ENCODE measurements at regions not wholly inside any gene's neighbourhood (a gene's known extent, or its start where the extent isn't known, plus 50 kb on each side); places are given as distances from the start of the nearest gene placed in this dataset.
"Not testable (repeated sequence)": the region's sequence is repeated elsewhere in the genome, so short reads cannot be mapped to it uniquely, and the experiment has no call there.

GRCh38 chr6:101083533-101084175 is 202.5 kb upstream of the ASCC3 start:
- ATAC-seq (ENCODE audit: low FRiP score) (no peak), DNase-seq (no peak)
- Histone ChIP-seq H3K9me3 (ENCODE audit: control insufficient read depth, low read length) (no peaks in the 10 kb centered on the region), H3K4me3 (ENCODE audit: low read length in 2 of 2) (no peak overlapping the region), H3K4me1 (ENCODE audit: control insufficient read depth in 1 of 2, insufficient read depth in 2 of 2, low read length in 2 of 2) (no peaks in the 10 kb centered on the region), H3K36me3 (ENCODE audit: control insufficient read depth in 1 of 2, insufficient read depth in 2 of 2, low read length in 1 of 2) (no peaks in the 10 kb centered on the region), H3K27ac (ENCODE audit: low read depth in 1 of 2, low read length in 2 of 2) (no peak overlapping the region), H3K27me3 (ENCODE audit: control insufficient read depth in 1 of 2, insufficient read depth in 2 of 2, low read length in 1 of 2) (no peaks in the 10 kb centered on the region)
- intact Hi-C loops (cut with DNase I) = no loop called here
- WGBS, 2 donors = 42 to 43% methylated on average over 3 of the region's 3 CpGs

- WGBS, 2 donors = 11 to 20% methylated on average over 3 of the region's 3 CpGs
Observed at GRCh38 chr6:101085327-101085726, 204.2 kb upstream of the ASCC3 start.

DNA sequence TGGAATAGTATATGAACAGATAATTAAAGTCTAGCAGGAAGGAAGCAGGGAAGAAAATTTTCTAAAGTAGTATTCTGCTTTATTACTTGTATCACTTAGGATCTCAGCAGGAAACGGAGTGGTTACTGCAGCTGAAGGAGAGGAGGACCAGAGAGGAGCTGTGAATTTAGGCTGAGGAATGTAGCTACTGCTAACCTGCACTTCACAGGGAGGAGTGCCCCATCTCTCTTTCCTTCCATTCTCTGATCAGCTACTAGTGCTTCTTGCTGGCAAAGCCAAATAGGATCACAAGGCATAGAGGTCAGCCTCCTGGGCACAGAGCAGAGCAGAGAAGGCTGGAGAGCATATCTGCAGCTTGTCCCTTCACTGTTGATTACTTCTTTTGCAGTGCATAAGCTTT is 205.3 kb upstream of the ASCC3 start:
- Histone ChIP-seq H3K9me3 (ENCODE audit: control insufficient read depth, low read length) (no peaks in the 10 kb centered on the region), H3K4me3 (ENCODE audit: low read length in 2 of 2) (no peak overlapping the region), H3K36me3 (ENCODE audit: control insufficient read depth in 1 of 2, insufficient read depth in 2 of 2, low read length in 1 of 2) (no peaks in the 10 kb centered on the region), H3K27ac (ENCODE audit: low read depth in 1 of 2, low read length in 2 of 2) (no peak overlapping the region), H3K27me3 (ENCODE audit: control insufficient read depth in 1 of 2, insufficient read depth in 2 of 2, low read length in 1 of 2) (no peaks in the 10 kb centered on the region), H3K4me1 (ENCODE audit: control insufficient read depth in 1 of 2, insufficient read depth in 2 of 2, low read length in 2 of 2) (no peaks in the 10 kb centered on the region)
- WGBS, 2 donors = 54 to 58% methylated on average over 1 of the region's 1 CpG
- intact Hi-C loops (cut with DNase I) = no loop called here
- DNase-seq = no peak
- no peak for ATAC-seq (ENCODE audit: low FRiP score)

More at GRCh38 chr6:101085327-101085726, 204.2 kb upstream of the ASCC3 start:
- no peaks in the 10 kb centered on the region for H3K4me1 ChIP-seq (ENCODE audit: control insufficient read depth in 1 of 2, insufficient read depth in 2 of 2, low read length in 2 of 2)
- DNase-seq (no peak), ATAC-seq (ENCODE audit: low FRiP score) (no peak)
- no peaks in the 10 kb centered on the region for H3K9me3 ChIP-seq (ENCODE audit: control insufficient read depth, low read length)
- H3K27ac ChIP-seq (ENCODE audit: low read depth in 1 of 2, low read length in 2 of 2) = no peak overlapping the region
- H3K4me3 ChIP-seq (ENCODE audit: low read length in 2 of 2) = no peak overlapping the region
- intact Hi-C loops (cut with DNase I) = no loop called here
- H3K27me3 ChIP-seq (ENCODE audit: control insufficient read depth in 1 of 2, insufficient read depth in 2 of 2, low read length in 1 of 2) = no peaks in the 10 kb centered on the region
- H3K36me3 ChIP-seq (ENCODE audit: control insufficient read depth in 1 of 2, insufficient read depth in 2 of 2, low read length in 1 of 2) = no peaks in the 10 kb centered on the region

GRCh38 chr6:101088594-101088993 is 207.5 kb upstream of the ASCC3 start:
- no peaks in the 10 kb centered on the region for H3K36me3 ChIP-seq (ENCODE audit: control insufficient read depth in 1 of 2, insufficient read depth in 2 of 2, low read length in 1 of 2)
- ATAC-seq (ENCODE audit: low FRiP score) (no peak), DNase-seq (no peak)
- H3K9me3 ChIP-seq (ENCODE audit: control insufficient read depth, low read length) = no peaks in the 10 kb centered on the region
- no peak overlapping the region for H3K27ac ChIP-seq (ENCODE audit: low read depth in 1 of 2, low read length in 2 of 2)
- intact Hi-C loops (cut with DNase I) = no loop called here
- 68 to 69% methylated on average over 2 of the region's 2 CpGs for WGBS, 2 donors
- no peaks in the 10 kb centered on the region for H3K4me1 ChIP-seq (ENCODE audit: control insufficient read depth in 1 of 2, insufficient read depth in 2 of 2, low read length in 2 of 2)
- no peak overlapping the region for H3K4me3 ChIP-seq (ENCODE audit: low read length in 2 of 2)
- H3K27me3 ChIP-seq (ENCODE audit: control insufficient read depth in 1 of 2, insufficient read depth in 2 of 2, low read length in 1 of 2) = no peaks in the 10 kb centered on the region

GRCh38 chr6:101089640-101090039 is 208.5 kb upstream of the ASCC3 start:
- H3K4me3 ChIP-seq (ENCODE audit: low read length in 2 of 2) = no peak overlapping the region
- H3K27ac ChIP-seq (ENCODE audit: low read depth in 1 of 2, low read length in 2 of 2) = no peak overlapping the region
- H3K27me3 ChIP-seq (ENCODE audit: control insufficient read depth in 1 of 2, insufficient read depth in 2 of 2, low read length in 1 of 2) = no peaks in the 10 kb centered on the region
- intact Hi-C loops (cut with DNase I) = no loop called here
- 48 to 61% methylated on average over 1 of the region's 1 CpG for WGBS, 2 donors
- no peak for ATAC-seq (ENCODE audit: low FRiP score)
- H3K9me3 ChIP-seq (ENCODE audit: control insufficient read depth, low read length) = no peaks in the 10 kb centered on the region
- no peaks in the 10 kb centered on the region for H3K4me1 ChIP-seq (ENCODE audit: control insufficient read depth in 1 of 2, insufficient read depth in 2 of 2, low read length in 2 of 2)
- DNase-seq = no peak
- no peaks in the 10 kb centered on the region for H3K36me3 ChIP-seq (ENCODE audit: control insufficient read depth in 1 of 2, insufficient read depth in 2 of 2, low read length in 1 of 2)

DNA sequence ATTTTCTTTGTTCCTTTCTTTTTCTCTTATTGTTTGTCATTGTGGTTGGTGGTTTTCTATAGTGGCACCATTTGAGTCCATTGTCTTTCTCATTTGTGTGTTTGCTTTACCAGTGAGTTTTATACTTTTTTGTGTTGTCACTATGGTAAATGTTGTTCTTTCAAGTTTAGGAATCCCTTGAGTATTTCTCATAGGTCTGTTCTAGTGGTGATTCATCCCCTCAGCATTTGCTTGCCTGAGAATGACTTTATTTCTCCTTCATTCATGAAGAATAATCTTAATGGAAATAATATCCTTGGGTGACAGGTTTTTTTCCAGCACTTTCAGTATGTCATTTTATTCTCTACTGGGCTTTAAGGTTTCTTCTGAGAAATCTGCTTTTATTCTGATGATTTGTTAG is 209.2 kb upstream of the ASCC3 start:
- Histone ChIP-seq H3K4me3 (ENCODE audit: low read length in 2 of 2) (no peak overlapping the region), H3K9me3 (ENCODE audit: control insufficient read depth, low read length) (no peaks in the 10 kb centered on the region), H3K27me3 (ENCODE audit: control insufficient read depth in 1 of 2, insufficient read depth in 2 of 2, low read length in 1 of 2) (no peaks in the 10 kb centered on the region), H3K36me3 (ENCODE audit: control insufficient read depth in 1 of 2, insufficient read depth in 2 of 2, low read length in 1 of 2) (no peaks in the 10 kb centered on the region), H3K27ac (ENCODE audit: low read depth in 1 of 2, low read length in 2 of 2) (no peak overlapping the region), H3K4me1 (ENCODE audit: control insufficient read depth in 1 of 2, insufficient read depth in 2 of 2, low read length in 2 of 2) (no peaks in the 10 kb centered on the region)
- no peak for DNase-seq
- ATAC-seq (ENCODE audit: low FRiP score) = no peak
- intact Hi-C loops (cut with DNase I) = no loop called here

DNA sequence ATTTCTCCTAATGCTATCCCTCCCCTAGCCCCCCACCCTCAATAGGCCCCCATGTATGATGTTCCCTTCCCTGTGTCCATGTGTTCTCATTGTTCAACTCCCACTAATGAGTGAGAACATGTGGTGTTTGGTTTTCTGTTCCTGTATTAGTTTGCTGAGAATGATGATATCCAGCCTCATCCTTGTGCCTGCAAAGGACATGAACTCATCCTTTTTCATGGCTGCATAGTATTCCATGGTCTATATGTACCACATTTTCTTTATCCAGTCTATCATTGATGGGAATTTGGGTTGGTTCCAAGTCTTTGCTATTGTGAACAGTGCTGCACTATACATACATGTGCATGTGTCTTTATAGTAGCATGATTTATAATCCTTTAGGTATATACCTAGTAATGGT is 217.5 kb upstream of the ASCC3 start:
- H3K4me1 ChIP-seq (ENCODE audit: control insufficient read depth in 1 of 2, insufficient read depth in 2 of 2, low read length in 2 of 2); H3K36me3 ChIP-seq (ENCODE audit: control insufficient read depth in 1 of 2, insufficient read depth in 2 of 2, low read length in 1 of 2); ATAC-seq (ENCODE audit: low FRiP score); H3K4me3 ChIP-seq (ENCODE audit: low read length in 2 of 2); H3K27ac ChIP-seq (ENCODE audit: low read depth in 1 of 2, low read length in 2 of 2); H3K9me3 ChIP-seq (ENCODE audit: control insufficient read depth, low read length); intact Hi-C loops (cut with DNase I); DNase-seq; H3K27me3 ChIP-seq (ENCODE audit: control insufficient read depth in 1 of 2, insufficient read depth in 2 of 2, low read length in 1 of 2): not testable (repeated sequence)

DNA sequence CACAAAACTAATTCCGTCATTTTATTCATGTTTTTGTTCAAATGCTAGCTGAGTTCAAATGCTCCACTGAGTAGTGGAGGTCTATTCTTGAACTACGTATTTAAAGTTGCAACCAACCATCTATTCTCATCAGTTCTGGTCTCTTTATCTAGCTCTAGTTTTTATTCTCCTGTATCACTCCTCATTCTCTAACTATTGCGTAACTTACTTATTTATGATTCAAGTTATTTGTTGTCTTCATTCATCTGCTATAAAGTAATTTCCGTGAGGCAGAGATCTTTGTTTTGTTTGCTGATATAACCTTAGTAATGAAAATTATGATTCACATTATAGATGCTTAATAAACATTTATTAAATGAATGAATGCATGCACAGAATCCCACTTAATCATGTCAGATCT is 221.6 kb upstream of the ASCC3 start:
- intact Hi-C loops (cut with DNase I) = no loop called here
- H3K9me3 ChIP-seq (ENCODE audit: control insufficient read depth, low read length) = no peaks in the 10 kb centered on the region
- ATAC-seq (ENCODE audit: low FRiP score) = no peak
- H3K36me3 ChIP-seq (ENCODE audit: control insufficient read depth in 1 of 2, insufficient read depth in 2 of 2, low read length in 1 of 2) = no peaks in the 10 kb centered on the region
- no peaks in the 10 kb centered on the region for H3K4me1 ChIP-seq (ENCODE audit: control insufficient read depth in 1 of 2, insufficient read depth in 2 of 2, low read length in 2 of 2)
- no peak for DNase-seq
- H3K27me3 ChIP-seq (ENCODE audit: control insufficient read depth in 1 of 2, insufficient read depth in 2 of 2, low read length in 1 of 2) = no peaks in the 10 kb centered on the region
- H3K4me3 ChIP-seq (ENCODE audit: low read length in 2 of 2) = no peak overlapping the region
- 66% methylated on average over 4 of the region's 4 CpGs for WGBS, 2 donors
- no peak overlapping the region for H3K27ac ChIP-seq (ENCODE audit: low read depth in 1 of 2, low read length in 2 of 2)

DNA sequence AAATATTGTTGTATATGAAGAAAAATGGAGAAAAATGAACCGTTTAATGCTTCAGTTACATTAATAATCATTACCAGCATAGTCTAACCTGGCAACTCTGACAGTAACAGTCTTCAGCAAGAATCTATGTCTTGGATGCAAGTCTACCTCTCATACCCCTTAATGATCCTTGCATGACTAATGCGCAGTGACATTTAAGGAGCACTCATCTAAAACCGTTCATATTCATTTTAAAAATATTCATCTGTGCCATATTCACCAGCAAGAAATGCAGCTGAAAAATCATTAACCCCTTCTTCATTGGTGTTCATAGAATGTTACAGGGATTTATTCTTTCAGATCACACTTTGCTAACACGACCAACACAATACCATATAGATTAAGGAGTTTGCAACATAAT is 227.2 kb upstream of the ASCC3 start:
- Histone ChIP-seq H3K27me3 (ENCODE audit: control insufficient read depth in 1 of 2, insufficient read depth in 2 of 2, low read length in 1 of 2) (no peaks in the 10 kb centered on the region), H3K36me3 (ENCODE audit: control insufficient read depth in 1 of 2, insufficient read depth in 2 of 2, low read length in 1 of 2) (no peaks in the 10 kb centered on the region), H3K9me3 (ENCODE audit: control insufficient read depth, low read length) (no peaks in the 10 kb centered on the region), H3K27ac (ENCODE audit: low read depth in 1 of 2, low read length in 2 of 2) (no peak overlapping the region), H3K4me3 (ENCODE audit: low read length in 2 of 2) (no peak overlapping the region), H3K4me1 (ENCODE audit: control insufficient read depth in 1 of 2, insufficient read depth in 2 of 2, low read length in 2 of 2) (no peaks in the 10 kb centered on the region)
- ATAC-seq (ENCODE audit: low FRiP score) = no peak
- intact Hi-C loops (cut with DNase I) = no loop called here
- 72 to 73% methylated on average over 4 of the region's 4 CpGs for WGBS, 2 donors
- no peak for DNase-seq

All from aorta (tissue), 5 donors.